Skeletal muscle satellite cell (primary cell): ENCODE measurements at regions not wholly inside any gene's neighbourhood (a gene's known extent, or its start where the extent isn't known, plus 50 kb on each side); places are given as distances from the start of the nearest gene placed in this dataset.
"Not testable (repeated sequence)": the region's sequence is repeated elsewhere in the genome, so short reads cannot be mapped to it uniquely, and the experiment has no call there.

ENCODE experiments used
- H3K27me3 ChIP-seq: 2 replicates; pipeline ENCODE4 v1.7.0; 2013; ENCODE audit warnings: low read length; ENCODE audit not compliant: control insufficient read depth, insufficient read depth
- H3K36me3 ChIP-seq: 2 replicates; pipeline ENCODE4 v1.7.0; 2013; ENCODE audit warnings: mild to moderate bottlenecking, control low read depth, low read length; ENCODE audit not compliant: insufficient read depth
- H3K4me1 ChIP-seq: 2 replicates; pipeline ENCODE4 v1.7.0; 2013; ENCODE audit warnings: low read length; ENCODE audit not compliant: control insufficient read depth, insufficient read depth
- H3K4me2 ChIP-seq: 2 replicates; pipeline ENCODE4 v1.7.0; 2013; ENCODE audit warnings: mild to moderate bottlenecking, low read length
- H3K4me3 ChIP-seq: 2 replicates; pipeline ENCODE4 v1.7.0; 2013; ENCODE audit warnings: low read length
- H3K9ac ChIP-seq: 2 replicates; pipeline ENCODE4 v1.7.0; 2013; ENCODE audit warnings: mild to moderate bottlenecking, low read depth, low read length, moderate library complexity
- H3K9me3 ChIP-seq: replicated peaks from 2 replicates; pipeline ENCODE4 v1.7.0; 2013; ENCODE audit warnings: mild to moderate bottlenecking, control low read depth, low read length

- no peak overlapping the region for H3K9ac ChIP-seq
- H3K9me3 ChIP-seq, result no peaks in the 10 kb centered on the region
- no peak overlapping the region for H3K4me3 ChIP-seq
- no peaks in the 10 kb centered on the region for H3K36me3 ChIP-seq
- H3K4me1 ChIP-seq, result no peaks in the 10 kb centered on the region
- peaks cover 56% of the 10 kb centered on the region for H3K27me3 ChIP-seq
- H3K4me2 ChIP-seq, result no peak overlapping the region
These were observed 77.6 kb downstream of the SETD4 start for GRCh38 chr21:35982717-35983116.

DNA sequence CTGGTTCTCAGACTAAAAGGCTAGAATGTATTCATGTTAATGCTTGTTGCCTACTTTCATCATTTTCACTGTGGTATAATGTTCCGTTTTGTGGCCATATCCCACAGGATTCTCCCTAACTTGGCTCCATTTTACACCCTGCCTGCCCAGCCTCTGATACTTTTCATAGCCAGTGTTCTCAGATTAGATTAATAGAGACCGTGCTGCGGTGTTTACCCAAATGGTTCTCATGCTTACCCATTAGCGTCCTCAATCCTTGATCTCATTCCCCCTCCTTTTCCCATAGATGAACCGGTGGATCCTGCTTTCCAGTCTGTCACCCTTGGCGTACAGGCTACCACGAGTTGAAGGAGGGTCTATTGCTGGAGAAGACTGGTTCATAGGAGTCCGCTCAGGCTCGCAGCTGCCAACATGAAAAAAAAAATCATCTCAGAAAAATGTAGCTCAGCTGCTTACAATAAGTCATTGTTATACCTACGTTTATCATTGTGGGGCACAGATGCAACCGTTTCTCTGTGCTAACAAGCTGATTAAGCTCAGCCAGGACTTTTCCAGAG, 78.7 kb downstream of the SETD4 start:
- Histone ChIP-seq H3K4me2 (no peak overlapping the region), H3K9me3 (no peaks in the 10 kb centered on the region), H3K9ac (no peak overlapping the region), H3K4me1 (peaks cover 6% of the 10 kb centered on the region), H3K36me3 (no peaks in the 10 kb centered on the region), H3K27me3 (peaks cover 57% of the 10 kb centered on the region), H3K4me3 (no peak overlapping the region)

GRCh38 chr21:35980821-35981220, 79.5 kb downstream of the SETD4 start:
- H3K27me3 ChIP-seq, result peaks cover 58% of the 10 kb centered on the region
- H3K4me1 ChIP-seq, result peaks cover 11% of the 10 kb centered on the region
- H3K36me3 ChIP-seq, result no peaks in the 10 kb centered on the region
- no peak overlapping the region for H3K4me3 ChIP-seq
- no peak overlapping the region for H3K9ac ChIP-seq
- no peaks in the 10 kb centered on the region for H3K9me3 ChIP-seq
- no peak overlapping the region for H3K4me2 ChIP-seq

GRCh38 chr21:35977860-35978259, 82.5 kb downstream of the SETD4 start:
- H3K4me2 ChIP-seq, H3K9ac ChIP-seq, H3K9me3 ChIP-seq, H3K36me3 ChIP-seq, H3K4me3 ChIP-seq: not testable (repeated sequence)
- Histone ChIP-seq H3K4me1 (peaks cover 11% of the 10 kb centered on the region), H3K27me3 (peaks cover 58% of the 10 kb centered on the region)

GRCh38 chr21:35976929-35977328, 83.4 kb downstream of the SETD4 start:
- peaks cover 11% of the 10 kb centered on the region for H3K4me1 ChIP-seq
- H3K4me3 ChIP-seq, result no peak overlapping the region
- no peak overlapping the region for H3K4me2 ChIP-seq
- peaks cover 52% of the 10 kb centered on the region for H3K27me3 ChIP-seq
- no peaks in the 10 kb centered on the region for H3K36me3 ChIP-seq
- H3K9me3 ChIP-seq, result no peaks in the 10 kb centered on the region
- H3K9ac ChIP-seq, result no peak overlapping the region

DNA sequence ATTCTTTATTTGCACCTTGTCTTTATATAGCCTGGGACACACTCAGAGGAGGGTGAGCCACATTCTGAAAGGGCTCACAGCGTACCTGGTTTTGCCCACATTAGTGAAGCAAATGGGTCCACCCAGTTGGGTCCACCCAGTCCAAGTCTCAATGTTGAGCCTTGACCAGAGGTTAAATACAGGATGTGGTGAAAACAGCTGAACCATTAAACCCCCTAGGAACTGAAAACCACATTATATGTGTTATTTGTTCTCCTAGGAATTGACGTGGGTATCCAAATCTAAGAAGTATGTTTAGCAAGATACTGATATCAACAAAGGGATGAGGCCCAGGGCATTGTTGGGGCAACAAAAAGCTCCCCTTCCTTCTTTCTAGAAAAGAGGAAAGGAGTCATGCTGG, 83.8 kb downstream of the SETD4 start:
- Histone ChIP-seq H3K4me1 (peaks cover 11% of the 10 kb centered on the region), H3K9me3 (no peaks in the 10 kb centered on the region), H3K27me3 (peaks cover 48% of the 10 kb centered on the region), H3K9ac (no peak overlapping the region), H3K4me2 (no peak overlapping the region), H3K36me3 (no peaks in the 10 kb centered on the region), H3K4me3 (no peak overlapping the region)

- no peak overlapping the region for H3K9ac ChIP-seq
- peaks cover 33% of the 10 kb centered on the region for H3K27me3 ChIP-seq
- H3K36me3 ChIP-seq, result no peaks in the 10 kb centered on the region
- H3K9me3 ChIP-seq, result no peaks in the 10 kb centered on the region
- no peak overlapping the region for H3K4me3 ChIP-seq
- H3K4me1 ChIP-seq, result peaks cover 11% of the 10 kb centered on the region
- H3K4me2 ChIP-seq, result no peak overlapping the region
These were observed 85.6 kb downstream of the SETD4 start for GRCh38 chr21:35974775-35975174.

GRCh38 chr21:35971824-35972223, 88.5 kb downstream of the SETD4 start:
- Histone ChIP-seq H3K36me3 (no peaks in the 10 kb centered on the region), H3K4me3 (no peak overlapping the region), H3K27me3 (peaks cover 32% of the 10 kb centered on the region), H3K4me2 (no peak overlapping the region), H3K9ac (no peak overlapping the region), H3K4me1 (peaks cover 8% of the 10 kb centered on the region), H3K9me3 (no peaks in the 10 kb centered on the region)

GRCh38 chr21:35969281-35969680, 91.0 kb downstream of the SETD4 start:
- H3K36me3 ChIP-seq, result no peaks in the 10 kb centered on the region
- H3K9me3 ChIP-seq, result no peaks in the 10 kb centered on the region

GRCh38 chr21:35968564-35968963, 91.8 kb downstream of the SETD4 start:
- Histone ChIP-seq H3K36me3 (no peaks in the 10 kb centered on the region), H3K4me2 (no peak overlapping the region), H3K27me3 (peaks cover 34% of the 10 kb centered on the region), H3K9me3 (peaks cover 3% of the 10 kb centered on the region), H3K4me3 (no peak overlapping the region), H3K9ac (no peak overlapping the region), H3K4me1 (no peaks in the 10 kb centered on the region)

More at GRCh38 chr21:35969281-35969680, 91.0 kb downstream of the SETD4 start:
- no peak overlapping the region for H3K4me3 ChIP-seq
- no peak overlapping the region for H3K4me2 ChIP-seq
- H3K27me3 ChIP-seq, result peaks cover 34% of the 10 kb centered on the region
- H3K4me1 ChIP-seq, result no peaks in the 10 kb centered on the region
- H3K9ac ChIP-seq, result no peak overlapping the region

- Histone ChIP-seq H3K27me3 (peaks cover 46% of the 10 kb centered on the region), H3K4me3 (no peak overlapping the region), H3K9me3 (peaks cover 3% of the 10 kb centered on the region), H3K36me3 (no peaks in the 10 kb centered on the region), H3K4me1 (no peaks in the 10 kb centered on the region), H3K4me2 (no peak overlapping the region), H3K9ac (no peak overlapping the region)
These were observed 94.6 kb downstream of the SETD4 start for GRCh38 chr21:35965699-35966098.

DNA sequence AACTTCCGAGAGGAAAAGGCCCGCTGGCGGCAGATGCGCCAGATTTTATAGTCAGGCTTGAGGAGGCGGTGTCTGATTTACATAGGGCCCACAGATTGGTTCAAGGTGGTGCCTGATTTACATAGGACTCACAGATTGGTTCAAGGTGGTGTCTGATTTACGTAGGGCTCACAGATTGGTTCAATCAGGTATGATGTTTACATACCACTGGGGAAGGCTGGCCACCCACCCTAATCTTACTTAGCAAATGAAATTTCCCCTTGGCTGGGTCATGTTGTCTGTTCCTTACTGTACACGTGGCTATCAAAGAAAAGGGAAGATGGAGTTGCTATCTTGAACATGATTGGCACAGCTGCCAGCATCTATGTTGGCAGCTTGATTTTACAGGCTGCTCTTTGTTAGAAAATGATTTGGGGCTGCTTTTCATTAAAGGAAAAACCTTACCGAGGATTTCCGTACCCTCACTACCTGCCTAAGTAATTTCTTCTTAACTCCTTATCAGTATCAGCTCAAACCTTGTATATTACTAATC, 96.3 kb downstream of the SETD4 start:
- Histone ChIP-seq H3K9ac (no peak overlapping the region), H3K4me1 (no peaks in the 10 kb centered on the region), H3K4me2 (no peak overlapping the region), H3K9me3 (peaks cover 3% of the 10 kb centered on the region), H3K4me3 (no peak overlapping the region), H3K27me3 (peaks cover 46% of the 10 kb centered on the region), H3K36me3 (no peaks in the 10 kb centered on the region)
